GM12891 (cell line): ENCODE measurements at regions not wholly inside any gene's neighbourhood (a gene's known extent, or its start where the extent isn't known, plus 50 kb on each side); places are given as distances from the start of the nearest gene placed in this dataset.

Experiments
- DNase-seq: peaks from one replicate; pipeline ENCODE4 v3.0.0; 2011; ENCODE audit warnings: low spot score; ENCODE audit not compliant: insufficient read length
- FAIRE-seq: peaks from 2 replicates; lab custom pipeline; 2011; peaks lifted over from hg19 to GRCh38; lab: Jason Lieb, UNC
- PAX5 ChIP-seq: IDR thresholded peaks from 2 replicates; pipeline ENCODE4 v1.6.1; 2011; ENCODE audit warnings: low read length, moderate library complexity, mild to moderate bottlenecking; ENCODE audit not compliant: insufficient read depth, severe bottlenecking
- POLR2A ChIP-seq: IDR thresholded peaks from 2 replicates; pipeline ENCODE4 v1.6.1; 2011; ENCODE audit warnings: low read depth, low read length, control low read depth
- POLR2AphosphoS5 ChIP-seq: IDR thresholded peaks from 2 replicates; pipeline ENCODE4 v1.6.1; 2011; ENCODE audit warnings: low read depth, low read length, control low read depth
- POU2F2 ChIP-seq: IDR thresholded peaks from 2 replicates; pipeline ENCODE4 v1.6.1; 2011; ENCODE audit warnings: low read depth, mild to moderate bottlenecking, control low read depth, low read length, moderate library complexity
- SPI1 ChIP-seq: IDR thresholded peaks from 2 replicates; pipeline ENCODE4 v1.6.1; 2011; ENCODE audit warnings: low read depth, low read length, control low read depth
- TAF1 ChIP-seq: IDR thresholded peaks from 2 replicates; pipeline ENCODE4 v1.6.1; 2011; ENCODE audit warnings: low read depth, low read length, control low read depth

GRCh38 chr15:94135486-94136147 is 95.7 kb upstream of the MCTP2 start:
- TF ChIP-seq POLR2A (no peak), POU2F2 (no peak), SPI1 (no peak), PAX5 (no peak), POLR2AphosphoS5 (no peak)
- DNase-seq, result no peak
- FAIRE-seq, result no peak

- FAIRE-seq (no peak), DNase-seq (no peak)
- no peak for TF ChIP-seq POLR2AphosphoS5
- no peak for TF ChIP-seq SPI1
These were observed 99.5 kb upstream of the MCTP2 start for GRCh38 chr15:94131875-94132274.

- no peak for DNase-seq
- FAIRE-seq, result no peak
- no peak for TF ChIP-seq POU2F2
- TF ChIP-seq SPI1, result 0 out of 2 replicates have a peak, but pooled peaks have one; percentile 3
- TF ChIP-seq TAF1, result no peak
- TF ChIP-seq PAX5, result no peak
These were observed 100.9 kb upstream of the MCTP2 start for GRCh38 chr15:94130504-94130903.

- no peak for DNase-seq
- TF ChIP-seq POLR2A (no peak), POU2F2 (no peak), SPI1 (no peak), TAF1 (no peak), POLR2AphosphoS5 (no peak), PAX5 (no peak)
- no peak for FAIRE-seq
These were observed 104.4 kb upstream of the MCTP2 start for GRCh38 chr15:94127006-94127405.

GRCh38 chr15:94125698-94126097 is 105.7 kb upstream of the MCTP2 start:
- DNase-seq (no peak), FAIRE-seq (no peak)
- no peak for TF ChIP-seq TAF1
- no peak for TF ChIP-seq POLR2AphosphoS5
- no peak for TF ChIP-seq POU2F2
- no peak for TF ChIP-seq SPI1
- TF ChIP-seq PAX5, result no peak
- TF ChIP-seq POLR2A, result no peak

- TF ChIP-seq POLR2A (no peak), POLR2AphosphoS5 (no peak), PAX5 (no peak), POU2F2 (no peak), SPI1 (no peak), TAF1 (no peak)
- no peak for FAIRE-seq
These were observed 106.2 kb upstream of the MCTP2 start for GRCh38 chr15:94125156-94125555.

GRCh38 chr15:94122516-94122915 is 108.8 kb upstream of the MCTP2 start:
- FAIRE-seq (no peak), DNase-seq (no peak)
- TF ChIP-seq PAX5 (no peak), SPI1 (no peak), POLR2A (no peak), TAF1 (no peak), POLR2AphosphoS5 (no peak), POU2F2 (no peak)

More at GRCh38 chr15:94125156-94125555, 106.2 kb upstream of the MCTP2 start:
- DNase-seq, result no peak

GRCh38 chr15:94119923-94120775 is 111.2 kb upstream of the MCTP2 start:
- FAIRE-seq, result peak; percentile 84
- TF ChIP-seq PAX5, result no peak
- TF ChIP-seq POLR2AphosphoS5, result no peak
- no peak for TF ChIP-seq TAF1
- no peak for TF ChIP-seq SPI1
- TF ChIP-seq POLR2A, result no peak
- no peak for TF ChIP-seq POU2F2
- DNase-seq, result peak; percentile 5

- DNase-seq, result no peak
- FAIRE-seq, result no peak
- TF ChIP-seq POLR2A (no peak), TAF1 (no peak), PAX5 (no peak), SPI1 (no peak), POU2F2 (no peak), POLR2AphosphoS5 (no peak)
These were observed 112.0 kb upstream of the MCTP2 start for GRCh38 chr15:94119298-94119811.
